ENCODE measurements at regions not wholly inside any gene's neighbourhood (a gene's known extent, or its start where the extent isn't known, plus 50 kb on each side); places are given as distances from the start of the nearest gene placed in this dataset.

GRCh38 chr2:194260185-194260584 is 1396.8 kb upstream of the SLC39A10 start:
- H3K4me3 ChIP-seq (ENCODE audit: low read depth in 1 of 2, low read length in 2 of 2), result no peak overlapping the region

GRCh38 chr2:194257095-194257494 is 1399.9 kb upstream of the SLC39A10 start:
- Histone ChIP-seq H3K36me3 (ENCODE audit: insufficient read depth, low read length) (no peaks in the 10 kb centered on the region), H3K27ac (ENCODE audit: low read depth, low read length) (no peak overlapping the region), H3K27me3 (ENCODE audit: control insufficient read depth in 1 of 2, insufficient read depth in 2 of 2, low read length in 2 of 2) (no peaks in the 10 kb centered on the region), H3K4me1 (ENCODE audit: insufficient read depth, low read length) (no peaks in the 10 kb centered on the region), H3K9ac (ENCODE audit: low read length) (no peak overlapping the region), H3K4me3 (ENCODE audit: low read depth in 1 of 2, low read length in 2 of 2) (no peak overlapping the region), H3K9me3 (ENCODE audit: low read length) (no peaks in the 10 kb centered on the region)

More at GRCh38 chr2:194260185-194260584, 1396.8 kb upstream of the SLC39A10 start:
- H3K27me3 ChIP-seq (ENCODE audit: control insufficient read depth in 1 of 2, insufficient read depth in 2 of 2, low read length in 2 of 2), result no peaks in the 10 kb centered on the region
- H3K9me3 ChIP-seq (ENCODE audit: low read length), result no peaks in the 10 kb centered on the region
- H3K27ac ChIP-seq (ENCODE audit: low read depth, low read length), result no peak overlapping the region
- no peaks in the 10 kb centered on the region for H3K4me1 ChIP-seq (ENCODE audit: insufficient read depth, low read length)
- no peaks in the 10 kb centered on the region for H3K36me3 ChIP-seq (ENCODE audit: insufficient read depth, low read length)
- no peak overlapping the region for H3K9ac ChIP-seq (ENCODE audit: low read length)

GRCh38 chr2:194253528-194254259 is 1403.3 kb upstream of the SLC39A10 start:
- H3K9ac ChIP-seq (ENCODE audit: low read length), result no peak overlapping the region
- no peaks in the 10 kb centered on the region for H3K9me3 ChIP-seq (ENCODE audit: low read length)
- no peaks in the 10 kb centered on the region for H3K36me3 ChIP-seq (ENCODE audit: insufficient read depth, low read length)
- H3K27me3 ChIP-seq (ENCODE audit: control insufficient read depth in 1 of 2, insufficient read depth in 2 of 2, low read length in 2 of 2), result no peaks in the 10 kb centered on the region
- no peak overlapping the region for H3K27ac ChIP-seq (ENCODE audit: low read depth, low read length)
- no peaks in the 10 kb centered on the region for H3K4me1 ChIP-seq (ENCODE audit: insufficient read depth, low read length)
- H3K4me3 ChIP-seq (ENCODE audit: low read depth in 1 of 2, low read length in 2 of 2), result no peak overlapping the region

- no peaks in the 10 kb centered on the region for H3K27me3 ChIP-seq (ENCODE audit: control insufficient read depth in 1 of 2, insufficient read depth in 2 of 2, low read length in 2 of 2)
- no peak overlapping the region for H3K9ac ChIP-seq (ENCODE audit: low read length)
- no peaks in the 10 kb centered on the region for H3K9me3 ChIP-seq (ENCODE audit: low read length)
- H3K36me3 ChIP-seq (ENCODE audit: insufficient read depth, low read length), result no peaks in the 10 kb centered on the region
- no peaks in the 10 kb centered on the region for H3K4me1 ChIP-seq (ENCODE audit: insufficient read depth, low read length)
- no peak overlapping the region for H3K27ac ChIP-seq (ENCODE audit: low read depth, low read length)
- no peak overlapping the region for H3K4me3 ChIP-seq (ENCODE audit: low read depth in 1 of 2, low read length in 2 of 2)
Observed at GRCh38 chr2:194252127-194252526, 1404.9 kb upstream of the SLC39A10 start.

GRCh38 chr2:194232600-194232999 is 1424.4 kb upstream of the SLC39A10 start:
- H3K9ac ChIP-seq (ENCODE audit: low read length), result no peak overlapping the region
- no peaks in the 10 kb centered on the region for H3K27me3 ChIP-seq (ENCODE audit: control insufficient read depth in 1 of 2, insufficient read depth in 2 of 2, low read length in 2 of 2)
- H3K27ac ChIP-seq (ENCODE audit: low read depth, low read length), result no peak overlapping the region
- H3K36me3 ChIP-seq (ENCODE audit: insufficient read depth, low read length), result no peaks in the 10 kb centered on the region
- no peaks in the 10 kb centered on the region for H3K9me3 ChIP-seq (ENCODE audit: low read length)
- H3K4me1 ChIP-seq (ENCODE audit: insufficient read depth, low read length), result no peaks in the 10 kb centered on the region
- H3K4me3 ChIP-seq (ENCODE audit: low read depth in 1 of 2, low read length in 2 of 2), result no peak overlapping the region

- Histone ChIP-seq H3K9me3 (ENCODE audit: low read length) (no peaks in the 10 kb centered on the region), H3K36me3 (ENCODE audit: insufficient read depth, low read length) (no peaks in the 10 kb centered on the region), H3K27me3 (ENCODE audit: control insufficient read depth in 1 of 2, insufficient read depth in 2 of 2, low read length in 2 of 2) (no peaks in the 10 kb centered on the region), H3K27ac (ENCODE audit: low read depth, low read length) (no peak overlapping the region), H3K4me3 (ENCODE audit: low read depth in 1 of 2, low read length in 2 of 2) (no peak overlapping the region), H3K9ac (ENCODE audit: low read length) (no peak overlapping the region), H3K4me1 (ENCODE audit: insufficient read depth, low read length) (no peaks in the 10 kb centered on the region)
Observed at GRCh38 chr2:194223218-194223617, 1433.8 kb upstream of the SLC39A10 start.

GRCh38 chr2:194214192-194214591 is 1442.8 kb upstream of the SLC39A10 start:
- Histone ChIP-seq H3K27ac (ENCODE audit: low read depth, low read length) (no peak overlapping the region), H3K36me3 (ENCODE audit: insufficient read depth, low read length) (no peaks in the 10 kb centered on the region), H3K9me3 (ENCODE audit: low read length) (no peaks in the 10 kb centered on the region), H3K9ac (ENCODE audit: low read length) (no peak overlapping the region), H3K4me3 (ENCODE audit: low read depth in 1 of 2, low read length in 2 of 2) (no peak overlapping the region), H3K27me3 (ENCODE audit: control insufficient read depth in 1 of 2, insufficient read depth in 2 of 2, low read length in 2 of 2) (no peaks in the 10 kb centered on the region), H3K4me1 (ENCODE audit: insufficient read depth, low read length) (no peaks in the 10 kb centered on the region)

GRCh38 chr2:194205568-194206227 is 1451.3 kb upstream of the SLC39A10 start:
- Histone ChIP-seq H3K4me3 (ENCODE audit: low read depth in 1 of 2, low read length in 2 of 2) (no peak overlapping the region), H3K36me3 (ENCODE audit: insufficient read depth, low read length) (no peaks in the 10 kb centered on the region), H3K4me1 (ENCODE audit: insufficient read depth, low read length) (no peaks in the 10 kb centered on the region), H3K27ac (ENCODE audit: low read depth, low read length) (no peak overlapping the region), H3K9ac (ENCODE audit: low read length) (no peak overlapping the region), H3K9me3 (ENCODE audit: low read length) (no peaks in the 10 kb centered on the region), H3K27me3 (ENCODE audit: control insufficient read depth in 1 of 2, insufficient read depth in 2 of 2, low read length in 2 of 2) (no peaks in the 10 kb centered on the region)

- Histone ChIP-seq H3K27ac (ENCODE audit: low read depth, low read length) (no peak overlapping the region), H3K4me3 (ENCODE audit: low read depth in 1 of 2, low read length in 2 of 2) (no peak overlapping the region), H3K4me1 (ENCODE audit: insufficient read depth, low read length) (no peaks in the 10 kb centered on the region), H3K9ac (ENCODE audit: low read length) (no peak overlapping the region), H3K9me3 (ENCODE audit: low read length) (no peaks in the 10 kb centered on the region), H3K36me3 (ENCODE audit: insufficient read depth, low read length) (no peaks in the 10 kb centered on the region), H3K27me3 (ENCODE audit: control insufficient read depth in 1 of 2, insufficient read depth in 2 of 2, low read length in 2 of 2) (no peaks in the 10 kb centered on the region)
Observed at GRCh38 chr2:194203898-194204297, 1453.1 kb upstream of the SLC39A10 start.

- H3K36me3 ChIP-seq (ENCODE audit: insufficient read depth, low read length), result no peaks in the 10 kb centered on the region
- H3K27me3 ChIP-seq (ENCODE audit: control insufficient read depth in 1 of 2, insufficient read depth in 2 of 2, low read length in 2 of 2), result no peaks in the 10 kb centered on the region
- no peak overlapping the region for H3K9ac ChIP-seq (ENCODE audit: low read length)
- no peak overlapping the region for H3K27ac ChIP-seq (ENCODE audit: low read depth, low read length)
- no peak overlapping the region for H3K4me3 ChIP-seq (ENCODE audit: low read depth in 1 of 2, low read length in 2 of 2)
- H3K4me1 ChIP-seq (ENCODE audit: insufficient read depth, low read length), result no peaks in the 10 kb centered on the region
- no peaks in the 10 kb centered on the region for H3K9me3 ChIP-seq (ENCODE audit: low read length)
Observed at GRCh38 chr2:194182888-194183287, 1474.1 kb upstream of the SLC39A10 start.

- no peaks in the 10 kb centered on the region for H3K9me3 ChIP-seq (ENCODE audit: low read length)
- no peaks in the 10 kb centered on the region for H3K4me1 ChIP-seq (ENCODE audit: insufficient read depth, low read length)
- H3K36me3 ChIP-seq (ENCODE audit: insufficient read depth, low read length), result no peaks in the 10 kb centered on the region
- H3K4me3 ChIP-seq (ENCODE audit: low read depth in 1 of 2, low read length in 2 of 2), result no peak overlapping the region
- H3K9ac ChIP-seq (ENCODE audit: low read length), result no peak overlapping the region
- H3K27ac ChIP-seq (ENCODE audit: low read depth, low read length), result no peak overlapping the region
- H3K27me3 ChIP-seq (ENCODE audit: control insufficient read depth in 1 of 2, insufficient read depth in 2 of 2, low read length in 2 of 2), result no peaks in the 10 kb centered on the region
Observed at GRCh38 chr2:194176134-194176533, 1480.9 kb upstream of the SLC39A10 start.

GRCh38 chr2:194166818-194167217 is 1490.2 kb upstream of the SLC39A10 start:
- H3K9ac ChIP-seq (ENCODE audit: low read length), result no peak overlapping the region
- no peak overlapping the region for H3K4me3 ChIP-seq (ENCODE audit: low read depth in 1 of 2, low read length in 2 of 2)
- no peak overlapping the region for H3K27ac ChIP-seq (ENCODE audit: low read depth, low read length)
- H3K27me3 ChIP-seq (ENCODE audit: control insufficient read depth in 1 of 2, insufficient read depth in 2 of 2, low read length in 2 of 2), result no peaks in the 10 kb centered on the region
- no peaks in the 10 kb centered on the region for H3K9me3 ChIP-seq (ENCODE audit: low read length)
- H3K36me3 ChIP-seq (ENCODE audit: insufficient read depth, low read length), result no peaks in the 10 kb centered on the region
- no peaks in the 10 kb centered on the region for H3K4me1 ChIP-seq (ENCODE audit: insufficient read depth, low read length)

Data from muscle layer of colon (tissue), 2 donors.